Stimulated activated CD4-positive, alpha-beta T cell treated with anti-CD3 and anti-CD28 coated beads, Interleukin-4, amount 100 ng/mL, for 48 hours (primary cell): ENCODE measurements at regions not wholly inside any gene's neighbourhood (a gene's known extent, or its start where the extent isn't known, plus 50 kb on each side); places are given as distances from the start of the nearest gene placed in this dataset.

Experiments
- DNase-seq, 2 donors: peaks; one replicate each; pipeline ENCODE4 v3.0.0-alpha.2; 2020; ENCODE audit warnings: low read depth in 2 of 2

DNA sequence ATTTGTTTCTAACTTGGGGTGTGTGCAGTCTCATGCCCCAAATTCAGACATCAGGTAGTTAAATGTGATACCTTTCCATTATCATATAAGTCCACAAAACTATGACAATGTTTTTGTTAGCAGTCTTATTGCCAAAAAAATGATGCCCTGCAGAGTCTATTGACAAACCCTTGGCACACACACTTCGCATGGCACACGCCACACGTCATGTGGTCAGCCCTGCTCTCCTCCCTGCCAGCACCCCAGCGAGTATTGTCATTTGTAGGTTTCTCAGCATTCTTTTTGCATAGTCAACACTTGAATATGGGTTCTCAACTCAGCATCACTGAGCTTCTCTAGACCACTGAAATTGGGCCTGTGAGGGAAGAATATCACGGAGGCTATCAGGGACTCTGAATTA is 356.0 kb downstream of the INHBA start:
- no peak for DNase-seq

DNA sequence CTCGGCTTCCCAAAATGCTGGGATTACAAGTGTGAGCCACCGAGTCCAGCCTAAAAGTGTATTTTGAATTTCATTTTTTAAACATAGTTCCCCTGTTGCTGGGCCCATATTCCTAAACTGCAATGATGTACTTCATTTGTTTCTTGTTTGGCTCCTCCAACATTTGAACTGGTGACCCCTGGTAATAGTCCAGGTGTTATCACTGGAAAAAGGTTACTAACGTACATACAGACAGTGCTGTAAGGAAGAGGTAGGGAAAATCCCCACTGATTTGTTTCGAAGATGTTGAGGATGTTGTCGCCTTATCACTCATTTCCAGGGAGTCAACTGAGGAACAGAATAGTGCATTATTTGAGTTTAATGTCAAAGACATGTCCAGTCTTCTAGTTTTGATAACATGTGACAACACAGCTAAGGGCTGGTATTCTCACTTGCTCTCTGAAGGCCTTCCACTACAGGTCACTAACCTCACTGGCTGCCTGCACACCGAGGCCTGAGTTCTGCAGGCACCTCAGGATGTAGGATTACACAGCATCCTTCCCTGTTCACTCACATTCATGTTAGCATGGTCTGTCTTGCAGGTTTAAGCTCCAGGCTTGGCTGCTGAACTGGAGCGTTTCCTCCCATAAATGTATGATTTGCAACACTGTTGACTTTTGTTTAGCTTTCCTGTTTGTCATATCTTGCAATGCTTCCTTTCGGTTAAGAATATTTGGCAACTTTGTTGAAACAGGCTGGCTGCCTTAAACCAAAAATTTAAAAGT is 362.8 kb downstream of the INHBA start:
- no peak for DNase-seq

DNA sequence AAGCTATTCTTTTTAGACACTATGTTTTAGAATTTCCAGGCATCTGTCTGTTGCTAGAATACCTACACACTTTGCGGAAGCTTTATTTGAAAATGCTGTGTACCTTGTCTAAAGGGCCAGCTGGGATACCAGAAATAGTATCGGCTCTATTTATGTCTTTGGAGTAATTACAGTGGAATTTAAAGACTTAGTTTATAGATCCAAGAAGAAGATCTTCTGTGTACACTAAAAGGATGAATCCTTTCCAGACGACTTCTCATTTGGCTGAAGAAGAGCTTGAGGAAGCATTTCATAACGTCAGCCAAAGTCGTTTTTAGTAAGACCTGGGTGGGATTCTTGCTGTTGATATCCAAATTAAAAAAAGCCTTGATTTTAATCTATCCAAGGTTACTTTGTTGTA is 365.9 kb downstream of the INHBA start:
- no peak for DNase-seq

DNA sequence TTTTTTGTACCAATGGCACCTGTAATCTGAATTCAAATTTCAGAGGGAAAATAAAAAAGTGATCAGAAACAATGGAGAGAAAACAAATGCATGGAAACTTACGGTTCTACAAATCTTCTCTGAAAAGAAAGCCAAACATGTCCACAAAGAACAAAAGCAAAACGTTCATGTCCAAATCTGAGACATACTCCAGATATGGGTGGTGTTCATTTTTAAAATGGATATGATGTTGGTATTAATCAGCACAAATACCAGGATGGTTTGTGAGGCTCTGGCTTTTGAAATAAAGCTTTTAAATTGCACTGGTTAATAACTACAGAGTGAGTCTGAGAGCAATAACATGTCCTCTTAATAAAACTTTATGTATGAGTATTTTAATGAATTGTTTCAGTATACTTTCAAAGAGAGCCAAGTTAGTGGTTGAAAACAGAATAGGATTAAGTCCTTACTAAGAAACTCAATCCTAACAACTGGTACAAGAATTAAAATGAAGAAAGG is 366.4 kb downstream of the INHBA start:
- no peak for DNase-seq

DNA sequence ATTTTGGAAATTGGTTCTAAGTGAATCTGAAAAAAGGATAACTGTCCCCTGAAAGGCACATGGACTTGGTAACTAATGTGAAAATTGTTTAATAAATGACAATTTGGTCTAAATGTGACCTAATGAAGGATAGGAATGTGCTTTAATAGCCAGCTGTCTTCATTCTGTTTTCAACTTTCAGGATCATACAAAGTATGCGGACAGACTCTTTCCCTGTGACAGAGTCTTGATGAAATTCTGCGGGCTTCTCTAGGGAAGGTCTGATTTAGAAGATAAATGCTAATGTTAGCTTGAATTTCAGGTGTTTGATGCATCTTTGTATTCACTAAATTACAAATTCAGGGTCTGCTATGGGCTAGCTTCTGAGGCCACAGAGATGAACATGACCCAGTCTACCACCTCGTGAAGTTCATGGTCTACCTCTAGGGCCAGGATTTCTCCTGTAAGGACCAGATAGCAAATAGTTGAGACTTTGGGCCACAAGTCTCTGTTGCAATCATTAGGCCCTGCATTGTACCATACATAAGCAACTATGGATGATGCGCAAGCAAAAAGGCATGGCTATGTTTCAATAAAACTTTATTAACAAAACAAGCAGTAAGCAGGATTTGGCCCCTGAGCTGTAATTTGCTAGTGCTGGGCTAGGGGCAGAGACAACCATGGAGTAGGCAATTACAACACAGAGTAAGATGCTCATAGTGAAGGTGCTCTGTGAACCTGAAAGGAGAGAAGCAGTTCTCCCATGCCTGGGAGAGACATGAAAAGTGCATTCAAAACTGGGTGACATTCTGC is 368.6 kb downstream of the INHBA start:
- DNase-seq, result no peak

DNA sequence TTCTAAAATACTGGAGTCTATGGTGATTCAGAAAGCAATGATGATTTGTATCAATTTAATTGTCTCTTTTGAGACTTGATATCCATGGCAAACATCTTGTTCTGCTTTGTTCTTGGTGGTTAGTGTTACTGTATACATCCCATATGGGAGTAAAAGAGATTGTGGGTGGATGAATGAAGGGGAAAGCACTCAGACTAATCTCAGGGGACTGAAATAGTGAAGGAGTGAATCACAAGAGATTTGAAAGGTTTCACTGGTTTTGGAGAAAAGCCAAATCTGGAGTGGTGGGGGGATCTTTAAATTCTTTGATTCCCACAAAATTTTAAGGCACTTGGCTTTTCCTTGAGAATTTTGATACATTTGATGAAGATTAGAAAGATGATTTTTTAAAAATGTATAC is 369.4 kb downstream of the INHBA start:
- no peak for DNase-seq

DNA sequence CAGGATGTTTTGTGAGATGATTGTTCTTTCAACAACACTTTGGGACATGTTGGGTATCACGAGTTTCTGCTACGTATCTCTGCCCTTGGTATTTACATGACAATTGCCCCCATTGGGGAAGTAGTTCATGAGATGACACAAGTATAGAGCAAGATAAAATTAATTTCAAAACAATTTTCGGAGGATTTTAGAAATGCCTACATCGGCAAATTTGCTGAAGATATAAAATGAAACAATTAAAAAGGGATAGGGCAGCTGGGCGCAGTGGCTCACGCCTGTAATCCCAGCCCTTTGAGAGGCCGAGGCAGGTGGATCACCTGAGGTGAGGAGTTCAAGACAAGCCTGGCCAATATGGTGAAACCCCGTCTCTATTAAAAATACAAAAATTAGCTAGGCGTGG is 371.7 kb downstream of the INHBA start:
- DNase-seq, result no peak

DNA sequence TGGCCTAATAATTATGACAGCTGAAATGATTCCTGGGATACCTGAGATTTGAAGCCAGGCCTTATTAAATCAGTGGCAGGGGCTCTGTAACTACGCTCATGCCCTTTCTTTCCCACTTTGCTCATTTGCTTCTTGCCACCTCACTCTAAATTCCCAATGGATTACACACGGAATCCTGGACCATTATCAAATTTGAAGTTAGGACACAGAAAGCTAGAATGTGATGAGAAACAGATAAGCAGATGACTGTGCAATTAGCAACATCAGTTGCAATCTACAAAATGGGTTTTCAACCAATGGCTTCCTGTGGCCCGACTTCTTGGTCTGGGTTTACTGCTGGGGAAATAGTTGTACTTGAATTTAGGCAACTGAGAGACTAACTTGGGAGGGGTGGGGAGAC is 374.3 kb downstream of the INHBA start:
- DNase-seq, result no peak

DNA sequence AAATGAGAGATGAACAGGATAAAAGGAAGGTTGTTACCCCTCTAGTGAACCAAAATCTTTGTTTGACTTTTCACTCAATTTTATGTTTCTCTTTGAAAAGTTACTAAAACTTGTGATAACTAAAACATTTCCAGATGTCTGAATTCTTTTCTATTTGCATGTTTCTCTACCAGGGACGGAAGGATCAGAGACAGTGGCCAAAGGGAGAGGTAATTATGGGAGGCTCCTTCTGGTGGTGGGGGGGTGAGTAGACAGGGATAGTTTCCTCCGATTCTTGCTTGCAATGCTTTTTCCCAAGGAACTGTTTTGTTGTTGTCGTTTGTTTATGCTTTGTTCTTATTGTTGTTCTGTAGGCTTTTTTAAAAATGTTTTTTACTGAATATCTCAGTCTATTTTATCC is 374.8 kb downstream of the INHBA start:
- no peak for DNase-seq

DNA sequence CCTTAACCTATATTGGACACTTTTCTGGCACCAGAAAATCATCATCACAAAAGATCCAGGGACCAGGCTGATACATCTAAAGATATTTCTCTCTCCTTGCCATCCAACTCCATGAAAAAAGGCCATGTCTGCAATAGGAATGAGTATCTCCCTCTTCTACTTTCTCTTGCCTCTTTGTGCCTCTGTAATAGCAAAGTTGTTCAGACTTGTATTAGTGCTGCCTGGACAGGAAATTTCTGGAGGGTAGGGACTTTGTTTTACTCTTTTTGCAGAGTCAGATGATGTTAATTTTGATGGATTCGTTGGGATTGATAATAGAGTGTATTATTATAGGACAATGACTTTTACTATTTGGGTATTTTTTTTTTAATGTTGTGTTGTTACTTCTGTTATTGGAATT is 376.3 kb downstream of the INHBA start:
- DNase-seq, result no peak

DNA sequence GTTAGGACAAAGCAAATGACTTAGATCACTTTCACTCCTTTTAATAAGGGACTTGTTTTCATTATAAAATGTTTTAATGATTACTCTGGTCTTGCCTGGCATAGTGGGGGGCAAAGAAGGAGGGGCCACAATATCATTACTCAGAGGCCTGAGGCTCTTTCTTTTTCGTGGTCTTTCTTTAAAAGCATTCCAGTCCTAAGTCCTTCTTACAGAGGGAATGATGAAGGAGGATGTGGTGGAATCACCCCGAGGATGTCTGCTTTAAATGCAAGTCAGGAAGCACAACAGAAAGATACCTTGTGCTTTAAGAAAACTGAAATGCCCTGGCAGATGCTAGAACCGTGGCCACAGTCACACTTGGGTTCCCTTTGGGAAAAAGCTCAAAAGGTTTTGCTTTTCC is 379.1 kb downstream of the INHBA start:
- DNase-seq, result no peak

DNA sequence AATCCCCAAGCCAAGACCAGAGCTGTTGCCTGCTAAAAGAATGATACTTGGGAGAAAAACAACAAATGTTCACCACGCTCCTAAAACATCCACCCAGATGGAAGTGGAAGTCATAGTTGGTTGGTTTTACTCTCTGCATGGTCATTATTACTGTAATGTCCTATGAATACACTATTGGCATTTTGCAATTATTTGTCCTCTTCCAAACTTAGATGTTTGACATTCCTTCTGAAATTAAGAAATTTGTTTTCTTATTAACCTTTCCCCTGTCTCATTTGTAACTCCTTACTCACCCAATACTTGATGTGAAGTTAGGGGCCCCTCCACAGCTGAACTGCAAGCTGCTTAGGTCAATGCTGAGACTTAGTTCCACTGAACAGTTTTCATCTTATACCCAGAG is 383.3 kb downstream of the INHBA start:
- no peak for DNase-seq

DNA sequence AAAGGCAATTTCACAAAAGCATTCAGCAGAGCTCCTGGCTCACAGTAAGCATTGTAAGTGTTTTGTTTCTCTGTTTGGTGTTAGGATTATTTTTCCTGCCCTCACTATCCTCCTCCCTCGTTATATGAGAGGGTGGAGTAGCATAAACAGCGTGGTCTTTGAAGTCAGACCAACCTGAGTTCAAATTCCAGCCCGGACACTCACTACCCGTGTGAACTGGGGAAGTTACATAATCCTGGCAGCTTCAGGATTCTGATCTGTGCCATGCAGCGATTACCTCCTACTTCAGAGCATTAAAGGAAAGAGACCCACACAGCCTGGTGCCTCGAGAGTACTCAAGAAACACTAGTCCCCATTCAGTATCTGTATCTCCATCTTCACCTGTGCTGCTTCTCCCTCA is 386.5 kb downstream of the INHBA start:
- no peak for DNase-seq

DNA sequence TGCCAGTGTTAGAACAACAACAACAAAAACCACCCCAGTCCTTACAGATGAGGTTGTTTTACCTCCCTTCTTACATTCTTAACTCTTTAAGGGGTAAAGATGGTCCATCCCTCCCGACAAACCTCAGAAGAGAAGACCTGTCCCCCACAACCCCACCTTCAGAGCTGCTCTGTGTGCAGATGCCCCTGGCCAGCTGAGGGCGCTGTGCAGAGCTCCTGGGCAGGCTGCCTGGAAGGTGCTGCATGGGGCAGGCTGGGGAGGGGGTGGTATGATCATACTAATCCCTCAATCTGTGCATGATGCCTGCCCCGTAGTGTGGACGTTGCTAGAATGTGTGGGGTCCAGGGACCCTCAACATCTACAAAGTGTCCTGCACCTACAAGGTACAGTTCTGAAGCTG is 387.1 kb downstream of the INHBA start:
- DNase-seq, result no peak

DNA sequence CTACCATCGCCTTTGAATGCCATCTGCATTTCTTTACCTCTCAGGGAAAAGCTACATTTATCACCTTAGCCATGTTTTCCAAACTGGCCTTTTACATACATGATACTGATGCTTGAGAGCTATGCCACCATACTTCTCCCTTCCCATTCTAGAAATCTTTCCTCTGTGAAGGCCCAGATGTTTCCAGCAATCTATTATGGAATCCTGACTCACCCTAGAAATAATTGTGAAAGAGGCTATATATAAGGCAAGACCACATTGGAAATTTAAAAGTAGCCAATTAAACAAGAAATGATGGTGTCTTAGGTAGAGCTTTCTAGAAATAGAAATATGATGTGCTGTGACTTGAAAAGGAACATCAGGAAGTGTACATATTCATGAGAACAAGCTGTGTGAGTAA is 389.7 kb downstream of the INHBA start:
- DNase-seq, result no peak

DNA sequence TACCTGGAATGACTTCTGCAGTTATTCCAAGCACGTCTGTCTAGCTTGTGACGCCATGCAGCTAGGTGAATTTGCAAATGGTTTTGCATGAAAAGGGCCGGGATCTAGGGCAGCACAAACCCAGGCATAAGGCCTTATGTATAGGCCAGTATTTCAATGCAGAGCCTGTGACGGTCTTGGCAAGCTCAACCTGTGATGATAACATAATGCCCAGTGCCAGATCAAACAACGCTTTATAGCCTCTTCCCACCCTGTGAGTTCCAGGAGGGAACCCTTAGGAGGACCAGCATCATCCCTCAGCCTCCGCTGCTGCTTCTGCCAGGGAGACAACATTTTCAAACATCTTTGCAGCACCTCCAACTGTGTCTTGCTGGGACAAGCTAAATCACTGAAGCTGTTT is 390.7 kb downstream of the INHBA start:
- DNase-seq, result no peak

DNA sequence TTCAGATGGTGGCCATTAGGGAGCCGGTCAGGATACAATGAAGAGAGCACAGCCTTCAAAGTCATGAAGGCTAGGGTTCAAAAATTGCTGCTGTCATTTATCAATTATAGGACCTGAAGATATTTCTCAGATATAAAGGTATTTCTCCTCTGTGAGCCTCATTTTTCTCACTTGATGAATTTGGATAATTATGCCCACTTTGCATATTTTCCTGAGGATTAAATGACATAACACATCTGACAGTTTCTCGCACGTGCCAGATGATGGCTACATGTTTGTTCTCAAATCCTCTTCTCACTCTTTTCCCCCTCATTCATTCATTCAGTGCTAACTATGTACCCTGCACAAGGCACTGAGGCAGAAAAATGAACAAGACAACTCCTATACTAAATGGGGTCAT is 391.6 kb downstream of the INHBA start:
- no peak for DNase-seq

DNA sequence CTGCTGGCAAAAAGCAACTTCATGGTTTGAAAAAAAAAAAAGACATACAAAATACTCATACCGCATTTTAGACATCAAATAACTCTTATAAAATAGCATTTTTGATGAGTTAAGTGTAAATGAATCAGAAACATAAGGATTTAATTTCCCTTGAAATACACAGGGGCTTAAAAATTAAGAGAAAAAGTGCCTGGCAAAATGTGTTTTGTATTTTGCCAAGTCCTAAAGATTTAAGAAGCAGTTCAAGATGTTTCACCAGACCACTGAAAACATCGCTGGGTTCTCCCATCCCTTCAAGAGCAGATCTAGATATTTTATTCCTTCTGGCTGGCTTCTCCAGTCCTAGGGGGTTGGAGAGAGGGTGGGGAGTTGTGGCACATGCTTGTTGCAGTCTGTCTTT is 396.4 kb downstream of the INHBA start:
- no peak for DNase-seq

DNA sequence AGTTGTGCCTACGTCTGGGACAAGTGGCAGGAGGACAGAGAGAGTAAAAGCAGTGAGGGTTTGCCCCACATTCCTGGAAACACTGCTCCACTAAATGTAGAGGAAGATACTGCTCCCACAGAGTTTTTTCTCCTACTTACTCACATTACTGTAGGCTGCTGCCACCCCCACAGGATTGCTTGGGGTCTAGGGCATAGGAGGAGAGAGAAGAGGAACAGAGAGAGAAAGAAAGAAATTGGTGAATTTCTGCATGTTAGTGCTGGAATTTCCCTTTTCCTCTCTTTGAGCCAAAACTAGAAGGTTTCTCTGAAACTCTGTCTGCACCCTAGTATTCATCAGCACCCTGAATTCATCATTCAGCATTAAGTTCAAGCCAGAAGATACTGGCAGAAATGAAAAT is 397.9 kb downstream of the INHBA start:
- DNase-seq, result no peak

DNA sequence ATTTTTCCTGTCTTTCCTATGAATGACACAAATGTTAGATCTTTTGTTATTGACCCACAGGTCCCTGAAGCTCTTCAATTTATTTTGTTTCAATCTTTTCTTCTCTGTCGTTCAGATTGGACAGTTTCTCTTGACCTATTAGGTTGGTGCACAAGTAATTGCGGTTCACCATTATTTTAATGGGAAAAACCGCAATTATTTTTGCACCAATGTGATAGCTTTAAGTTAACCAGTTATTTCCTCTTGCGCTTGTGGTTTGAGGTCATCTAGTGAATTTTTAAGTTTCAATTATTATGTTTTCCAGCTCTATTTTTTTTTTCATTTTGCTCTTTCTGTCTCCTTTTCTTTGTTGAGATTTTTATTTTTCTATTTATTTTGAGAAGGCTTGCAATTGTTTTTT is 399.2 kb downstream of the INHBA start:
- no peak for DNase-seq

DNA sequence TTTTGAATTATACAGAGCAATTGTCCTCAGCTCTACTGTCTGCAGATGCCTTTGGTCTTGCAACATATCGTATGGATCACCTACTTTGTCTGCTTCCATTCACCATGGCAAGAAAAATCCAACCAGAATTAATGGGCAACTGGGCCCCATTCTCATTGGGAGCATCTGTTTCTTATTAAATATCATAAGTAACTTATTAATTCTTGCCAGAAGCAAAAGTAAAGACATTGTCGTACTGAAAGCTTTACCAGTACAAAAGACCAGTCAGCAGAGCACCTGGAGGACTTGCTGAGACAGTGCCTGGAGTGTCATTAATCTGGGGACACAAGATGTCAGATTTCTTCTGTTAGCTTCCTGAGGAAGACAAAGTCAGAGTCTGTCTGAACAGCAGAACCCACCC is 404.5 kb downstream of the INHBA start:
- DNase-seq, result no peak

DNA sequence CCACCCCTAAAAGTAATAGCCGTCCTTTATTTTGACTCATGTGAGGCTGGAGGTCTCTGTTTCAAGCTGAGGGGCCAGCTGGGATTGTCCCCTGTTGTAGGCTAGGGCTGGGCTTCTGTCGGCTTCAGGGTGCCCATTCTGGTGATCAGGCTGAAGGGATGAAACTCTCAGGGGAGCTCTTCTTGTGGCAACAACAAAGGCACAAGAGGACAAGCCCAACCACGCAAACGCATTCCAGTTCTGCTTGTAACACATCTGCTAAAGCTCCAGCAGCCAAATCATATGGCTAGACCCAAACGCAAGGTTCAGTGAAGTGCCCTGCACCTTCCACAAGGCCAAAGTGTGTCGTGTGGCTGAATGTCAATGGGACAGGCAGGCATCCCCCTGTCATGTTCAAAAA is 405.7 kb downstream of the INHBA start:
- no peak for DNase-seq

DNA sequence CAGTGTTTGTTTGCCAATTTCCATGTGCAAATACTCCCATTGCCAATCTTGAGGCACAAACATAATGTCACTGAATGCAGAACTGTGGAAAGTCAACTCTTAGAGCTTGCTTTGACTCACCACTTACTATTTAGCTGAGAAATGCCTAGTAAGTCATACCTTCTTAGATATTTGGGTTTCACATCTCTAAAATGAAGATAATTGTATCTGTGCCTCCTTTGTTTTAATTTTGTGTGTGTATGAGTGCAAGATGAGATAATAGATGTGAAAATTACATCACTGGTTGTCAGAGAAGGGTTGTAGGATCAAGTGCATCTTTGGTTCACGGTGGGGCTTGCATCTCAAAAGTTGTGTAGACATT is 407.5 kb downstream of the INHBA start:
- DNase-seq, result no peak
